D341Med (cell line): ENCODE measurements at regions not wholly inside any gene's neighbourhood (a gene's known extent, or its start where the extent isn't known, plus 50 kb on each side); places are given as distances from the start of the nearest gene placed in this dataset.

Experiments used
- DNase-seq: peaks from one replicate; pipeline ENCODE4 v3.0.0; 2012; ENCODE audit warnings: low spot score

- no peak for DNase-seq
Measured at GRCh38 chr13:44176173-44176572, 197.5 kb upstream of the SERP2 start.

DNA sequence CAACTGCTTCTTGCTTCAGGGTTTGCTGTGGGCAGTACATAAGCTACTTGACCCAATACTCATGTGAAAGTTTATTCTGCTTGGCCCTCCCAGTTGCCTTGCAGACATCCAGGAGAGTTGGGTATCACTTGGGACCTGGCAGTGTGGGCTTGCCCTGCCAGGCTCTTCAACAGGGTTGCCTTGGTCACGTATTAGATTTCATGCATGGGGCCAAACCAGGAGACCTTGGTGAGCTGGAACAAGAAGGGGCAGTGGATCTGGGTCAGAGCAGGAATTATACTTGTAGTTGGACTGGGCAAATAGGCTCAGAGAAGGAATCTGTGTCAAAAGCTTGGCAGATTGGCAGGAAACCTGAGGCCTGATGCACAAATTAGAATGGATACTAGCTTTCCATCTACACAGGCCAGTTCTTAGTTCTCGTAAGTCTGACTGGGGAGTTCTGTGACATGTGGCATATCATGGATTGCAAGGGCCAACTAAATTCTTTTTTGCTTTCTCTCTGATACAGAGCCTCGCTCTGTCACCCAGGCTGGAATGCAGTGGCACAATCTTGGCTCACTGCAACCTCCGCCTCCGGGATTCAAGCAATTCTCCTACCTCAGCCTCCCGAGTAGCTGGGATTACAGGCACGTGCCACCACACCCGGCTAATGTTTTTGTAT, 192.6 kb upstream of the SERP2 start:
- DNase-seq = no peak

- no peak for DNase-seq
Measured at GRCh38 chr13:44181931-44182330, 191.7 kb upstream of the SERP2 start.

GRCh38 chr13:44184740-44185139, 188.9 kb upstream of the SERP2 start:
- DNase-seq = no peak

DNA sequence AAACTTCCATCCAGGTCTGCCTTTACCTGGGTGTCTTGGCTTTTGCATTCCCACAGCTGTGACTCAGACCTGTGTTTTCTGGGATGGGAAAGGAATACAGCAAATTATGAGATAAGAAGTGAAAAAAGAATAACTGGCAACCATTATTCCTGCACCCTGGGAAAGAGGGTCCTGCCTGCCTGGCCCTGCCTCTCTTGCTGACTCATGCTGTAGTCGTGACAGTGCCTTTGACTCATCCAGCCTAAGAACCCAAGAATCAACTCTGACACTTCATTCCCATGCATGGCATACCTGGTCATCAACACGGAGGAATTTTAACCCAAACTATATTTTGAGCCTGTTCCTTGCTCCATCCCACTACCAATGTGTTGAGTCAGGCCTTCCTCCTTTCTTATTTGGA, 185.4 kb upstream of the SERP2 start:
- DNase-seq = no peak

DNA sequence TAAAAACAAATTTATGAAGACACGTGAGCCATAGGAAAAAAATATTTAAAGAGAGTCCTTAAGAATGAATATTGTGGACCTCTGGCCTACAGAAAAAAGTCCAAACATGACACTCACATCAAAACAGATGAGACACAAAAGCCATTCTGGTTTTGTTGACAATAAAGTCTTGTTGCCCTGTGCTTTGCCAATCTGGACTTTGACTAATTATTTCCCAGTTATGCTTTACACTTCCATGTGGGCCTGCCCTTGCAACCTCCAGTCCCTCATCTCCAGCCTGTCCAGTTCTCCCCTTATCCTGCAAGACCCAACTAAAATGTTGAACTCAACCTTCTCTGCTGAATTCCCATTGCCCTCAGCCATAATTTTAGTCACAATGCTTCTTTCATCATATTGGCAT, 184.5 kb upstream of the SERP2 start:
- DNase-seq = no peak

GRCh38 chr13:44191103-44191502, 182.5 kb upstream of the SERP2 start:
- no peak for DNase-seq

DNA sequence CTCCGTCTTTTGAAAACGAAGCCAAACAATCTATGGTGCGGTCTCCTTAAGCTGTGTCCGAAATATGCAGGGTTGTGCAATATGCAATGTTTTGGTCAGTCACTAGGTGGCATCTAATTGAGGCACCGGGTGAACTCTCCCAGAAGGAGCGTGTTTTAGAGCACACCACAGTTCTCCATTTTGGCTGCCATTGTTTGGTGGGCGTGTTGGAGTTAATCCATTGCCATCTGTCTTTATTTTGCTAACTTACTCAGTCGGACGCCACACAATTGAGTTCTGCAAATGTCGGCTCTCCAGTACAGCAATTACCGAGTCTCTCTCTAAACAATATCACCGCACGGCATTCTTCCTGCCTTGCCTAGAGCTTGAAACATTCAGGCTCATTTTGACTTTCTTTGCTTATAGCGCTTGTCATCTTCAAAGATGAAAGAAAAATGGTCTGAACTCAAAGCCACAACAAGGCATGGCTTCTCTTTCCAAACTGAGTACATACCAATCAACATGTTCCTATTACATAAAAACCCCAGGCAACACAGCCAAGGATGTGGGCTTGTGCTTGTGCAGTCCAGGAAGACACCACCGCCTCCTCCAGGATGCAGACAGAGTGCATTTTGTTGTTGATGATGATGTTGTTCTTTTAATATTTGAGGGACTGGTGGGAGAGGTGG, 182.0 kb upstream of the SERP2 start:
- DNase-seq = peak; percentile 84

DNA sequence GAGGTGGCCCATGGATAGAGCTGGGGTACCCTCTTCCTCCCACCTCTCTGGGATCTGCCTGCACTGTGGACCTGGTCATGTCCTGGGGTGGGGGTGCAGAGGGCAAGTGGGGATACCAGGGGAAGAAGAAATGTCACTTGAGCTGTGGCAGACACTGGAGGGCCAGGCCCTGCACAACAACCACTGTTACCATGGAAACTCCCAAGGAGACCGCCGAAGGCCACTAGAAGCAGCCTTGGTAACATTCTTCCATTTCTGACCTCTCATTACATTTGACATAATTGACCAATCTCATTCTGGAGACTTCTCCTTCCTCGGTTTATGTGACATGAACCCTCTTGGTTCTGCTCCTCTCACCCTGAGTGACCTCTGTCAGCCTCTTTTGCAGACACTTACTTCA, 179.9 kb upstream of the SERP2 start:
- DNase-seq = no peak

DNA sequence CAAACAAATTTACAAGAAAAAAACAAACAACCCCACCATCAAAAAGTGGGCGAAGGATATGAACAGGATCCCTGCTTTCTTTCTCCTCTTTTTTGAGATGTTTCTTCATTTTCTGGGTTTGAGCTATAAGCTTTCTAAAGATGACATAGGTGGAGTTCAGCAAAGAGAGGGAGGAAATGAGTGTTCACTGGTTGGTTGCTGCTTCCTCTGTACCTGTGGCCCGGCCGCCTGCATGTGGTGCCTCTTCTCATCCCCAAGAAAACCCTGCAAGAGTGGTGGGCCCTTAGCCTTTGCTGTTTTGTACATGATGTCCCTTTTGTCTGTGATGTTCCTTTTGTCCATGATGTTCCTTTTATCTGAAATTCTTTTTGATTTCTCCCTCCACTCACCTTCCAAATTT, 178.4 kb upstream of the SERP2 start:
- no peak for DNase-seq

DNA sequence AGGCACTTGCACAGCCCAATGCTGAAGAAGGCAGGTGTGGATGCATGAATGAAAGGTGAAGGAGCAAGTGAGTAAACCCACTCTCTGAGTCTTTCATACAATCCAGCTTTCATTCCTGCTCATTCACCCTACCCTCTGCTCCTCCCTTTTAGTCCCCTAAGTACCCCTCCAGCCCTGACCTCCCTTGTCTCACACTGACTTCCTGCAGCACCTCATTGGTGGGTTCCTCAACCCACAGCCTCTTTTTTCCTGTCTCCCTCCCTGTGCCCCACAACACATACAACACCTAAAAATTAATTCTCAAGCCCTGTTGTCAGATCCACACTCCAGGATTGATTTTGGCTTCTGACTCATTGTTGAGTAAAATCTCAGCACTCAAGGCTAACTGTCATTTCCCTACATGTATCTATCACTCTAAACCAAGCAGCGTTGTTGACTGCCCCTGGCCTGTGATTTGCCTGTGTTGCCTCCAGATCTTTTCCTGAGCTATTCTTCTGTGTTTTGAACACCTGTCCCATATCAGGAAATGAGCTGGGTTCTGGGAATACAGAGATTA, 177.3 kb upstream of the SERP2 start:
- DNase-seq = no peak

- no peak for DNase-seq
Measured at GRCh38 chr13:44197791-44198770, 175.5 kb upstream of the SERP2 start.

DNA sequence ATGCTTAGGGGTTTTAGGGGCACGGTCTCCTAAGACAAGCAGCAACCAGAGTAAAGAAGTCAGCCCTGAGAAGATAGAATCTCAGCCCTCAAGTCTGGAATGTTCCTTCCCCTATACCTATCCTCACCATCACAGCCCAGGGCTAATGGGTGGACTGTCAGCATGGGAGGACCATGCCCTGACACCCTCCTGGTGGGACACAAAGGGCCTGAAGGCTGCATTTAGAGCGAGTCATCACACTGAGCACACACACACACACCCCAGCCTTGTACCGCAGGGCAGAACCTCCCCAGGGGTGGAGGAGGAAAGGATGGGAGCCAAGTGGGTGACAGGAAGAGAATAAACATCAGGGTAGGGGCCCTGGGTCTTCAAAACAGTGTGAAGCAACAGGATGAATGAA, 174.8 kb upstream of the SERP2 start:
- no peak for DNase-seq

DNA sequence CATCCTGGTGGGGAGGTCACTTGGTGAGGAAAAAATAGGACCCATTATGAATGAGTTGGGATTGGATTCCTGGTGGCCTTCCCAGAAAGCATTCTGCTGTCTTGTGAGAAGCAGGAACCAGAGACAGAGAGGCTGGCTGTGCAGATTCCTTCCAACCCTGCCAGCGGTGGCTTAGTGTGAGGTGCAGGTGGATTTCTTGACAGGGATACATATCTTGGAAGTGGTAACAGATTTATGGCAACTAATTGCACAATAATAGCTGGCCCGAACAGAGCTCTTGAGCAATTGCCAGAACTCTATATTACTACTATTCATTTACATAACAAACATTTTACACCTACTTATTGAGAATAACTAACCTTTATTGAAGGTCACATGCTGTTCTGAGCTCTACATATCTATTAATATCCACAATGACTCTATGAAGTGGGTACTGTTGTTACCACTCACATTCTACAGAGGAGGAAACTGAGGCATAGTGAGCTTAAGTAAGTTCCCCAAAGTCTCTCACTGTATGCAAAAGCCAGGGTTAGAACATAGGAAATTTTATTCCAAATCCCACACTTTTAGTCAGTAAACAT, 173.9 kb upstream of the SERP2 start:
- no peak for DNase-seq

DNA sequence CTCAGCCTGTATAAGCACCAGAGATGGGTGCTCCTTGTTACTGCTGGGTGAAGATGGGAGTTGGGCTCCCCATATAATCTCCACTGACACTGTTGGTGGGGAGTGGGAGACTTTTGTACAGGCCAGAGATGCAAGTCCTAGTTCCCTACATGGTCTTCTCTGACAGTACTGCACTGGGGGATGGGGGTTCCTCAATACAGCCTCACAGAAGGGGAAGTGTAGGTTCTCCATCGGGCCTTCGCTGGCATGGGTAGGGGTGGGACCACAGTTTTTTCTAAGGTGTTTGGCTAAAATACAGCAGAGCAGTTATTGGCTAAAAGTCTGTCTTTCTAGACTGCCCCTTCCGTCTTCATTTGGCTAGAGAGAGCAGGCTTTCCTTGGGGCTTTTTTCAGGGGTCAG, 167.2 kb upstream of the SERP2 start:
- no peak for DNase-seq

GRCh38 chr13:44207476-44207875, 166.1 kb upstream of the SERP2 start:
- DNase-seq = no peak

GRCh38 chr13:44210525-44210924, 163.1 kb upstream of the SERP2 start:
- no peak for DNase-seq

GRCh38 chr13:44211286-44211685, 162.3 kb upstream of the SERP2 start:
- DNase-seq = no peak

- no peak for DNase-seq
Measured at GRCh38 chr13:44211704-44212346, 161.8 kb upstream of the SERP2 start.

DNA sequence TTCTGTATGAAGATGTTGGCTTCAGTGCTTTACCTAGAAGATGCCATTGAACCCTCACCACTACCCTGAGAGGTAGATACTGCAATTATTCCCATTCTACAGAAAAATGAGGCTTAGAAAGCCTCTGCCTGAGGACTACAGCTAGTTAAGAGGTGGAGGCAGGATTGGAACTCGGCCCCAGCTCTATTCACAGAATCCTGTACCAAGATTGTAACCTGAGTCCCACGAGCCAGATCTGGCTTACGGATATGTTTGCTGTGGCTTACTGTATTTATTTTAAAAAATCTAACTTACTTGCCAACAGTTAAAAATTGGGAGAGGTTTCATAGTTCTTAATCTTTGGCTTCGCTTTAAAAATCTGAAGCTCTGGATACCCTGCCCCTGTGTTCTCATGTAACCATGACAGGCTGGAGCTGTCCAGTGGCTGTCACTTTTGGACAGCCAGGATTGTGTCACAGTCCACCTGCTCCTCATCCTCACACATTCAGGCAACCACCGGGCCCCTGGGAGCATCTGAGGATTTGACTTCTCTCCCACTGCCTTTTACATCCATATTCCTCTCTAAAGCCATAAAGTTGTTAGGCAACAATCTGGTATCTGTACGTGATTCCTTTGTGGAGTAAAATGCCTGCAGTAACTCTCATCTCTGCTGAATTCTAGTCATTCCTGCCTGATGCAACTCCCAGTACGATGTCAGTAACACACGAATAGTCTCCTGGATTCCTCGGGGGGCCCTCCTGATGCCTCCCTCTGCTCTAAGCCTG, 160.8 kb upstream of the SERP2 start:
- DNase-seq = no peak
